IPS-18a (cell line): ENCODE measurements at regions not wholly inside any gene's neighbourhood (a gene's known extent, or its start where the extent isn't known, plus 50 kb on each side); places are given as distances from the start of the nearest gene placed in this dataset.

Experiments
- H3K27ac ChIP-seq: one replicate; pipeline ENCODE4 v1.5.1; 2013; ENCODE audit warnings: low read length
- H3K27me3 ChIP-seq: one replicate; pipeline ENCODE4 v1.6.1; 2013; ENCODE audit warnings: mild to moderate bottlenecking, low read length; ENCODE audit not compliant: control insufficient read depth, insufficient read depth
- H3K36me3 ChIP-seq: one replicate; pipeline ENCODE4 v1.6.1; 2013; ENCODE audit warnings: low read depth, low read length; ENCODE audit not compliant: control insufficient read depth
- H3K4me1 ChIP-seq: one replicate; pipeline ENCODE4 v1.6.1; 2013; ENCODE audit warnings: low read depth, low read length; ENCODE audit not compliant: control insufficient read depth
- H3K4me3 ChIP-seq: one replicate; pipeline ENCODE4 v1.5.1; 2013; ENCODE audit warnings: low read length
- H3K9ac ChIP-seq: one replicate; pipeline ENCODE4 v1.6.1; 2013; ENCODE audit warnings: mild to moderate bottlenecking, low read length, moderate library complexity
- H3K9me3 ChIP-seq: one replicate; pipeline ENCODE4 v1.6.1; 2013; ENCODE audit warnings: low read depth, low read length; ENCODE audit not compliant: control insufficient read depth

DNA sequence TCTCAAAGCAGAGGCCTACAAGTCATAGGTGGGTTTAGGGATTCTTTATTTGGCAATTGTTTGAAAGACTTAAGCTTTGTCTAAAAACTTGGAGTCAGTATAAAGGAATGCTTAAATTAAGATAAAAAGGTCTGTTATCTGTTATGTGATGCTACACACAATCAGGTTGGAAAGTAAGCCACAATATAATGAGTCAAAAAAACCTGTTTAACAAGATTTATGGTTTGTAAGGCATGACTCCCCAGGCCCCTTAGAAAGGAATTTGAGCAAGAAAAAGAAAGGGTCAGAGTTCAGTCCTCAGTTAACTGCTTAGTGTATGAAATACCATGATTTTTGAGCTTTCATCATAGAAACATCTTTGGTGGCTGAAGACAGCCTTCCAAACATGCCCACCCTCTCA lies 66.8 kb upstream of the HMGN3 start:
- no peaks in the 10 kb centered on the region for H3K27me3 ChIP-seq
- no peak overlapping the region for H3K4me3 ChIP-seq
- no peaks in the 10 kb centered on the region for H3K36me3 ChIP-seq
- no peaks in the 10 kb centered on the region for H3K9me3 ChIP-seq
- peaks cover 4% of the 10 kb centered on the region for H3K4me1 ChIP-seq
- H3K9ac ChIP-seq: no peak overlapping the region
- H3K27ac ChIP-seq: no peak overlapping the region

DNA sequence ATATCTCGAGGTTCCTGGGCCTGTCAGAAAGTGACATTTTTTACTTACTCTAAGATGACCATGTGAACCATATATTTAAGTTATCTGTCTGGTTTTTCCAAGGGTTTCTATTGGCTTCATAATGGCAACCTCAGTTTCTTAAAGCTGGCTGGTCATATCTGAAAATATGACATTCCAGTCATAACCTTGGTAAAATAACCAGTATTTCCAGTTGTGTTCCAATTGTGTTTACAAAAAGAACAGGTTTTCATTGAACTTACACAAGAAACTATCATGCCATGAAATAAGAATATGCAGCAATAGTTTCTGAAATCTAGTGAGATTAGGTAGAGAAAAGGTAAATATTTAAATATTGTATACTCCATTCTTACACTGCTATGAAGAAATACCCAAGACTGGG lies 61.7 kb upstream of the HMGN3 start:
- Histone ChIP-seq H3K9ac (no peak overlapping the region), H3K9me3 (no peaks in the 10 kb centered on the region)

More for the DNA sequence above, 61.7 kb upstream of the HMGN3 start:
- Histone ChIP-seq H3K4me1 (peaks cover under 1% of the 10 kb centered on the region), H3K36me3 (no peaks in the 10 kb centered on the region), H3K27ac (no peak overlapping the region), H3K4me3 (no peak overlapping the region), H3K27me3 (no peaks in the 10 kb centered on the region)
